GM12874 (cell line): ENCODE measurements at regions not wholly inside any gene's neighbourhood (a gene's known extent, or its start where the extent isn't known, plus 50 kb on each side); places are given as distances from the start of the nearest gene placed in this dataset.

Experiments used
- CTCF ChIP-seq: IDR thresholded peaks from 2 replicates; pipeline ENCODE4 v1.5.1; 2011; ENCODE audit warnings: low read depth, mild to moderate bottlenecking, control low read depth, low read length, moderate library complexity; ENCODE audit not compliant: insufficient read depth

GRCh38 chr6:44047179-44047546 lies 80.1 kb downstream of the MRPL14 start:
- TF ChIP-seq CTCF: no peak

- no peak for TF ChIP-seq CTCF
These were observed 80.6 kb downstream of the MRPL14 start for GRCh38 chr6:44046516-44047178.

GRCh38 chr6:44045672-44046015 lies 81.6 kb downstream of the MRPL14 start:
- no peak for TF ChIP-seq CTCF

- no peak for TF ChIP-seq CTCF
These were observed 82.1 kb downstream of the MRPL14 start for GRCh38 chr6:44044940-44045671.

GRCh38 chr6:44044154-44044539 lies 83.1 kb downstream of the MRPL14 start:
- no peak for TF ChIP-seq CTCF

GRCh38 chr6:44043479-44044153 lies 83.6 kb downstream of the MRPL14 start:
- no peak for TF ChIP-seq CTCF

- no peak for TF ChIP-seq CTCF
These were observed 84.2 kb downstream of the MRPL14 start for GRCh38 chr6:44042989-44043478.
